ENCODE measurements at regions not wholly inside any gene's neighbourhood (a gene's known extent, or its start where the extent isn't known, plus 50 kb on each side); places are given as distances from the start of the nearest gene placed in this dataset.

DNA sequence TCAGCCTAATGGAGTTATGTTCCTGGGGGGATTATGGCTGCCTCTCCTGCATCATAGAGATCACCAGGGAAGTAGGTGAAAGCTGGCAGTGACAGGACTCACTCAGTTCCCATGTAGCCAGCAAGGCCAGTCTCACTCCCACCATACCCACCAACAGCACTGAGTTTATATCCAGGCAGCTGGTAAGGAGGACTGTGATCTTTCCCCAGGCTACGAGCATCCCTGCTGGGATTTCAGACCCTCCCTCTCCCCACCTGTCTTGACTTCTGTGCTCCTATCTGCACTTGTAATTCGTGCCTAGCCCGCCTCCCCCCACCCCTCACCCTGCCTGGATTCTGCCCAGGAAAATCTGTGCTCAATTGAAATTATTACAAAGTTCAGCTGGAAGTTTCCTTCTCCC, 499.1 kb upstream of the NUDT12 start:
- Histone ChIP-seq H3K36me3 (ENCODE audit: control insufficient read depth, insufficient read depth, low read length) (no peaks in the 10 kb centered on the region), H3K4me3 (ENCODE audit: low read depth, low read length) (no peak overlapping the region), H3K27me3 (ENCODE audit: control insufficient read depth, insufficient read depth, low read length) (no peaks in the 10 kb centered on the region)
- DNase-seq (ENCODE audit: low read depth), result no peak
- no peak for TF ChIP-seq CTCF (IDR thresholded peaks at IDR 0.05; ENCODE audit: insufficient read depth, low read length, poor library complexity, severe bottlenecking)

GRCh38 chr5:104053353-104053649, 490.7 kb upstream of the NUDT12 start:
- Histone ChIP-seq H3K4me3 (ENCODE audit: low read depth, low read length) (no peak overlapping the region), H3K27me3 (ENCODE audit: control insufficient read depth, insufficient read depth, low read length) (no peaks in the 10 kb centered on the region), H3K36me3 (ENCODE audit: control insufficient read depth, insufficient read depth, low read length) (no peaks in the 10 kb centered on the region)
- TF ChIP-seq CTCF (IDR thresholded peaks at IDR 0.05; ENCODE audit: insufficient read depth, low read length, poor library complexity, severe bottlenecking), result no peak
- no peak for DNase-seq (ENCODE audit: low read depth)

DNA sequence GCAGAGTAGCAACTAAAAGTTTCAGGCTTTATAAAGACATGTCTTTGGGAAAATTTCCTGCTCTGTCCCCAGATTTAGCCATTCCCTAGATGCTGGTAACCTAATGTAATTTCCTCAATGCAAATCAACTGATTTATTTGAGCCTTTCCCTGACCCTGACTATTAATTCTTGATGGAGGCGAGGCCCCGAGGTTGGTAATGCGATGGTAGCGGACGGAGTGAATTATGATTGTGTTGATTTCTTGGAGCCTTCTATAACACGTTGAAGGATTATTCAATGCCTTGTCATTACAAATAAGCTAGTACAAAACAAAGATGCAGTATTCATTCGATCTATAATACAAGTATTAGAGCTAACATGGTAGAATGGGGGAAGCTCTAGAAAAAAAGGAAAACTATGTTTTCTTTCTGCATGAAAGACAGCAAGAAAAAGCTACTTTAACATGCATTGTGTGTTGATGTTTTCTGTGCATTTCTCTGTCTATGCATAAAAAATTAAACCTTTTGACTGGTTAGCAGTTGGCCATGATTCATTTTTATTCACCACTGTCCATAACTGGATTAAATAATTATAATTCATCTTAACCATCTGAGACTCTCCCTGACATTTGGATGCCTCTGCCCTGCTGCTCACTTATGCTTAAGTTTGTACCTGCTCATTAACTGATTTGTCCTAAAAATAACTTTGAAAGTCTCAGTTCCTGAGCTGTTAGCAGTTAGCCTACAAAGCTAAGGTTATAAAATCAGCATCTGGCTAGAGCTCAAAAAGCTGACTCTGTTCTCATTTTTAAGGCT, 490.2 kb upstream of the NUDT12 start:
- H3K36me3 ChIP-seq (ENCODE audit: control insufficient read depth, insufficient read depth, low read length), result no peaks in the 10 kb centered on the region
- no peak for TF ChIP-seq CTCF (IDR thresholded peaks at IDR 0.05; ENCODE audit: insufficient read depth, low read length, poor library complexity, severe bottlenecking)

DNA sequence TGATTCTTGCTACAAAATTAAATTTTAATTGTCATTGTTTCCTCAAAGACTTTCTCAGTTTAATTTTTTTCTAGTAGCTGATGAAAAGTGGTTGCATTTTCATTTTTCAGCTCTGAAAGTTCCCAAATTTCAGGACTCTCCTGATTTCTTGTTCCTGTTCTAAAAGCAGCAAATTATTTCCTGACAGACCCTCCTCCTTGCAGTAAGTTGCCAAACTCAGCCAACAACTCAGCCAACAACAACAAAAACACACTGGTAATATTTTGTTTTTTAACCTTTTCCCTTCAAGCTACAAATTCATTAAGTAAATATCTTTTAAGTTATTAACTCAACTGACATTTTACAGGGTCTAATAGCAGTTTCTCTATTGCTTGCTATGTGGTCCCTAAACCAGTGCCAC, 487.8 kb upstream of the NUDT12 start:
- Histone ChIP-seq H3K4me3 (ENCODE audit: low read depth, low read length) (no peak overlapping the region), H3K27me3 (ENCODE audit: control insufficient read depth, insufficient read depth, low read length) (no peaks in the 10 kb centered on the region), H3K36me3 (ENCODE audit: control insufficient read depth, insufficient read depth, low read length) (no peaks in the 10 kb centered on the region)
- no peak for TF ChIP-seq CTCF (IDR thresholded peaks at IDR 0.05; ENCODE audit: insufficient read depth, low read length, poor library complexity, severe bottlenecking)
- DNase-seq (ENCODE audit: low read depth), result no peak

More for the DNA sequence above, 490.2 kb upstream of the NUDT12 start:
- Histone ChIP-seq H3K27me3 (ENCODE audit: control insufficient read depth, insufficient read depth, low read length) (no peaks in the 10 kb centered on the region), H3K4me3 (ENCODE audit: low read depth, low read length) (no peak overlapping the region)
- no peak for DNase-seq (ENCODE audit: low read depth)

GRCh38 chr5:104049752-104050151, 487.2 kb upstream of the NUDT12 start:
- TF ChIP-seq CTCF (IDR thresholded peaks at IDR 0.05; ENCODE audit: insufficient read depth, low read length, poor library complexity, severe bottlenecking), result no peak
- Histone ChIP-seq H3K27me3 (ENCODE audit: control insufficient read depth, insufficient read depth, low read length) (no peaks in the 10 kb centered on the region), H3K36me3 (ENCODE audit: control insufficient read depth, insufficient read depth, low read length) (no peaks in the 10 kb centered on the region), H3K4me3 (ENCODE audit: low read depth, low read length) (no peak overlapping the region)
- no peak for DNase-seq (ENCODE audit: low read depth)

- Histone ChIP-seq H3K36me3 (ENCODE audit: control insufficient read depth, insufficient read depth, low read length) (no peaks in the 10 kb centered on the region), H3K4me3 (ENCODE audit: low read depth, low read length) (no peak overlapping the region), H3K27me3 (ENCODE audit: control insufficient read depth, insufficient read depth, low read length) (no peaks in the 10 kb centered on the region)
- no peak for DNase-seq (ENCODE audit: low read depth)
- no peak for TF ChIP-seq CTCF (IDR thresholded peaks at IDR 0.05; ENCODE audit: insufficient read depth, low read length, poor library complexity, severe bottlenecking)
Observed at GRCh38 chr5:104048231-104048630, 485.6 kb upstream of the NUDT12 start.
